AG20443 (cell line): ENCODE measurements at regions not wholly inside any gene's neighbourhood (a gene's known extent, or its start where the extent isn't known, plus 50 kb on each side); places are given as distances from the start of the nearest gene placed in this dataset.
"Not testable (repeated sequence)": the region's sequence is repeated elsewhere in the genome, so short reads cannot be mapped to it uniquely, and the experiment has no call there.

Experiments used
- DNase-seq: peaks from one replicate; pipeline ENCODE4 v3.0.0; 2012; ENCODE audit warnings: low spot score, mixed read lengths

- DNase-seq, result no peak
Measured at GRCh38 chr5:118185018-118185417, 803.3 kb downstream of the DTWD2 start.

GRCh38 chr5:118176146-118176545, 812.2 kb downstream of the DTWD2 start:
- no peak for DNase-seq

GRCh38 chr5:118174671-118175070, 813.7 kb downstream of the DTWD2 start:
- DNase-seq, result no peak

- DNase-seq, result no peak
Measured at GRCh38 chr5:118173340-118173739, 815.0 kb downstream of the DTWD2 start.

- DNase-seq, result no peak
Measured at GRCh38 chr5:118165619-118166018, 822.7 kb downstream of the DTWD2 start.

GRCh38 chr5:118156181-118156580, 832.2 kb downstream of the DTWD2 start:
- DNase-seq, result no peak

- no peak for DNase-seq
Measured at GRCh38 chr5:118146824-118147223, 841.5 kb downstream of the DTWD2 start.

- no peak for DNase-seq
Measured at GRCh38 chr5:118144540-118144939, 843.8 kb downstream of the DTWD2 start.

- no peak for DNase-seq
Measured at GRCh38 chr5:118139361-118139760, 849.0 kb downstream of the DTWD2 start.

- DNase-seq, result no peak
Measured at GRCh38 chr5:118126159-118126558, 862.2 kb downstream of the DTWD2 start.

- no peak for DNase-seq
Measured at GRCh38 chr5:118125687-118126086, 862.7 kb downstream of the DTWD2 start.

- DNase-seq, result no peak
Measured at GRCh38 chr5:118121258-118121657, 867.1 kb downstream of the DTWD2 start.

GRCh38 chr5:118115791-118116190, 872.6 kb downstream of the DTWD2 start:
- DNase-seq, result no peak

GRCh38 chr5:118111956-118112355, 876.4 kb downstream of the DTWD2 start:
- DNase-seq, result no peak

- not testable (repeated sequence) for DNase-seq
Measured at GRCh38 chr5:118107246-118107645, 881.1 kb downstream of the DTWD2 start.

GRCh38 chr5:118098716-118099115, 889.6 kb downstream of the DTWD2 start:
- no peak for DNase-seq

GRCh38 chr5:118095115-118095514, 893.2 kb downstream of the DTWD2 start:
- DNase-seq, result no peak

GRCh38 chr5:118088448-118088847, 899.9 kb downstream of the DTWD2 start:
- no peak for DNase-seq

- no peak for DNase-seq
Measured at GRCh38 chr5:118076490-118076889, 911.9 kb downstream of the DTWD2 start.

GRCh38 chr5:118070041-118070440, 918.3 kb downstream of the DTWD2 start:
- no peak for DNase-seq

GRCh38 chr5:118069452-118069851, 918.9 kb downstream of the DTWD2 start:
- no peak for DNase-seq

GRCh38 chr5:118068886-118069285, 919.5 kb downstream of the DTWD2 start:
- no peak for DNase-seq

- not testable (repeated sequence) for DNase-seq
Measured at GRCh38 chr5:118063836-118064235, 924.5 kb downstream of the DTWD2 start.

GRCh38 chr5:118060833-118061232, 927.5 kb downstream of the DTWD2 start:
- DNase-seq, result no peak

GRCh38 chr5:118052503-118052902, 935.8 kb downstream of the DTWD2 start:
- DNase-seq, result no peak
